ENCODE measurements at regions not wholly inside any gene's neighbourhood (a gene's known extent, or its start where the extent isn't known, plus 50 kb on each side); places are given as distances from the start of the nearest gene placed in this dataset.
A peak's percentile ranks its signal among the peaks of the same experiment; 100 is the strongest.

DNA sequence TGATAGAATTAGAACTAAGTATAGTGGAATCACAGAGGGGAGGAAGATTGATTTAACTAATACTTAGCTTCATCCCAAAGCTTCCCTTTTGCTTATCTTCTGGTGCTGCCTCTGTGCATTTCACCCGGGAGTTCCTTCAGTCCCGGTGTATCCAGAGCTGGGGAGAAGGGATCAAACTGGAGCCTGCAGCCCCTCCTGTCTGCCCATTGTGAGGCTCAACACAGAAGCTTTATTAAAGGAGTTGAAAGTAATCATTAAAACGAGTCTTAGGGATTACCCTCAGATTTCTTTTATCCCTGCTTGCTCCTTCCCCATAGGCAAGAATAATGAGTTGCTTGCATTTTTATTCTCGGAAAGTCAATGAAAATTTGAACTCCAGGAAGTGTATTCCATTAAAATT, 739.7 kb upstream of the DDX18 start:
- no peaks in the 10 kb centered on the region for H3K27me3 ChIP-seq (ENCODE audit: control insufficient read depth in 3 of 3, insufficient read depth in 3 of 3, low read depth in 1 of 3, low read length in 3 of 3)
- H3K9ac ChIP-seq (ENCODE audit: low read depth, low read length, poor library complexity), result no peak overlapping the region
- no peak overlapping the region for H3K4me2 ChIP-seq (ENCODE audit: insufficient read depth, low read length, poor library complexity, severe bottlenecking)
- no peak overlapping the region for H3K18ac ChIP-seq (ENCODE audit: low read length)
- H4K91ac ChIP-seq (ENCODE audit: low read depth, low read length, poor library complexity), result no peak overlapping the region
- WGBS, 2 donors (ENCODE audit: extremely low coverage in 2 of 2, insufficient read length in 2 of 2, insufficient replicate concordance in 1 of 2), result no CpG with 5 or more reads among the region's 4 CpGs
- H2BK15ac ChIP-seq (ENCODE audit: low read length), result no peak overlapping the region
- H3K4me3 ChIP-seq (ENCODE audit: low read length in 2 of 2), result no peak overlapping the region
- no peak for DNase-seq (ENCODE audit: low spot score)
- no peak overlapping the region for H2BK120ac ChIP-seq (ENCODE audit: low read depth, low read length)
- peaks cover 4% of the 10 kb centered on the region in 2 donors for H3K9me3 ChIP-seq (replicated peaks in 1 of 2; ENCODE audit: control insufficient read depth in 2 of 2, insufficient read depth in 1 of 2, low read depth in 1 of 2, low read length in 2 of 2)
- peaks cover 0 to 3% of the 10 kb centered on the region in 2 donors for H3K4me1 ChIP-seq (ENCODE audit: control insufficient read depth in 2 of 2, insufficient read depth in 1 of 2, low read depth in 1 of 2, low read length in 2 of 2)
- H3K36me3 ChIP-seq (replicated peaks in 1 of 2; ENCODE audit: control insufficient read depth in 2 of 2, insufficient read depth in 2 of 2, low read length in 2 of 2), result no peaks in the 10 kb centered on the region
- H2BK5ac ChIP-seq (ENCODE audit: low read length), result no peak overlapping the region
- no peak overlapping the region for H2AFZ ChIP-seq (ENCODE audit: low read length)
- no peak overlapping the region for H3K23ac ChIP-seq (ENCODE audit: low read depth, low read length, poor library complexity)
- no peak overlapping the region for H2BK12ac ChIP-seq (ENCODE audit: low read length)
- no peak overlapping the region for H4K8ac ChIP-seq (ENCODE audit: low read depth, low read length)
- H2AK5ac ChIP-seq (ENCODE audit: low read depth, low read length), result no peak overlapping the region
- no peak overlapping the region for H3K14ac ChIP-seq (ENCODE audit: low read length)
- no peak overlapping the region for H3K27ac ChIP-seq (replicated peaks; ENCODE audit: low read length)
- H3K4ac ChIP-seq (ENCODE audit: low read length), result no peak overlapping the region
- H3K79me1 ChIP-seq (ENCODE audit: low read depth, low read length), result no peaks in the 10 kb centered on the region

DNA sequence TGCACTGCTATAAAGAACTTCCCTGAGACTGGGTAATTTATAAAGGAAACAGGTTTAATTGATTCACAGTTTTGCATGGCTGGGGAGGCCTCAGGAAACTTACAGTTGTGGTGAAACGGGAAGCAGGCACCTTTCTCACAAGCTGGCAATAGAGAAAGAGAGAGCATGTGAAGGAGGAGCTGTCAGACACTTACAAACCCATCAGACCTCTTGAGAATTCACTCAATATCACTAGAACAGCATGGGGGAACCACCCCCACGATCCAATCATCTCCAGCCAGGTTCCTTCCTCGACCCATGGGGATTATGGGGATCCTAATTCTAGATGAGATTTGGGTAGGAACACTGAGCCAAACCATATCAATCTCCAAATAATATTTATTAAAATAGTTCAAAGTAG, 729.2 kb upstream of the DDX18 start:
- Histone ChIP-seq H2BK12ac (ENCODE audit: low read length) (no peak overlapping the region), H3K79me1 (ENCODE audit: low read depth, low read length) (no peaks in the 10 kb centered on the region), H3K4me2 (ENCODE audit: insufficient read depth, low read length, poor library complexity, severe bottlenecking) (no peak overlapping the region), H3K9me3 (replicated peaks in 1 of 2; ENCODE audit: control insufficient read depth in 2 of 2, insufficient read depth in 1 of 2, low read depth in 1 of 2, low read length in 2 of 2) (no peaks in the 10 kb centered on the region), H3K27ac (replicated peaks; ENCODE audit: low read length) (no peak overlapping the region), H3K14ac (ENCODE audit: low read length) (no peak overlapping the region), H3K18ac (ENCODE audit: low read length) (no peak overlapping the region), H3K4me3 (ENCODE audit: low read length in 2 of 2) (no peak overlapping the region), H3K27me3 (ENCODE audit: control insufficient read depth in 3 of 3, insufficient read depth in 3 of 3, low read depth in 1 of 3, low read length in 3 of 3) (no peaks in the 10 kb centered on the region), H4K8ac (ENCODE audit: low read depth, low read length) (no peak overlapping the region), H3K4ac (ENCODE audit: low read length) (no peak overlapping the region), H2BK120ac (ENCODE audit: low read depth, low read length) (no peak overlapping the region), H2AK5ac (ENCODE audit: low read depth, low read length) (no peak overlapping the region), H3K36me3 (replicated peaks in 1 of 2; ENCODE audit: control insufficient read depth in 2 of 2, insufficient read depth in 2 of 2, low read length in 2 of 2) (no peaks in the 10 kb centered on the region), H3K9ac (ENCODE audit: low read depth, low read length, poor library complexity) (no peak overlapping the region), H2BK5ac (ENCODE audit: low read length) (no peak overlapping the region), H2AFZ (ENCODE audit: low read length) (no peak overlapping the region), H3K23ac (ENCODE audit: low read depth, low read length, poor library complexity) (no peak overlapping the region), H4K91ac (ENCODE audit: low read depth, low read length, poor library complexity) (no peak overlapping the region), H2BK15ac (ENCODE audit: low read length) (no peak overlapping the region), H3K4me1 (ENCODE audit: control insufficient read depth in 2 of 2, insufficient read depth in 1 of 2, low read depth in 1 of 2, low read length in 2 of 2) (peaks cover 12 to 22% of the 10 kb centered on the region in 2 donors)
- no CpG with 5 or more reads among the region's 3 CpGs for WGBS, 2 donors (ENCODE audit: extremely low coverage in 2 of 2, insufficient read length in 2 of 2, insufficient replicate concordance in 1 of 2)
- no peak for DNase-seq (ENCODE audit: low spot score)

DNA sequence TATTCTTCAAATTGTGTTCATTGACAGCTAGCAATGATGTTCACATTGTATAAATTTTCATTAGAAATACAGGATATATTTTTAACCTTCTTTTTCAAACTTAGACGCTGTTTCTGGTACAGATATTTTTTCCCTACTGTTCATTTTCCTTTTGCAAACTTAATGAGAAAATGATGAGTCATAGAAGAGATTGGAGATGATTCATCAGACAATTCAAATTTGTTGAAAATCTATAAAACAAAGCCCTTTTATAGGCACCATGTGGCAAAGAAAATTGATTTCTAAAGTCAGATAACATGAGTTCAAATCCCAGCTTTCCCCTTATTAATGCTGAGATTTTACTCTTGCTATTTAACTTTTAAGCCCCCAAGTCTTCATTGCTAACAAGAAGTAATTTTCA, 728.8 kb upstream of the DDX18 start:
- no peak for DNase-seq (ENCODE audit: low spot score)
- Histone ChIP-seq H3K4ac (ENCODE audit: low read length) (no peak overlapping the region), H3K4me3 (ENCODE audit: low read length in 2 of 2) (no peak overlapping the region), H3K27ac (replicated peaks; ENCODE audit: low read length) (no peak overlapping the region), H2BK15ac (ENCODE audit: low read length) (no peak overlapping the region), H4K91ac (ENCODE audit: low read depth, low read length, poor library complexity) (no peak overlapping the region), H2BK120ac (ENCODE audit: low read depth, low read length) (no peak overlapping the region), H3K23ac (ENCODE audit: low read depth, low read length, poor library complexity) (no peak overlapping the region), H2BK12ac (ENCODE audit: low read length) (no peak overlapping the region), H2BK5ac (ENCODE audit: low read length) (no peak overlapping the region), H3K4me2 (ENCODE audit: insufficient read depth, low read length, poor library complexity, severe bottlenecking) (no peak overlapping the region), H3K14ac (ENCODE audit: low read length) (no peak overlapping the region), H3K18ac (ENCODE audit: low read length) (no peak overlapping the region), H4K8ac (ENCODE audit: low read depth, low read length) (no peak overlapping the region), H2AK5ac (ENCODE audit: low read depth, low read length) (no peak overlapping the region), H3K27me3 (ENCODE audit: control insufficient read depth in 3 of 3, insufficient read depth in 3 of 3, low read depth in 1 of 3, low read length in 3 of 3) (no peaks in the 10 kb centered on the region), H3K79me1 (ENCODE audit: low read depth, low read length) (no peaks in the 10 kb centered on the region), H3K9me3 (replicated peaks in 1 of 2; ENCODE audit: control insufficient read depth in 2 of 2, insufficient read depth in 1 of 2, low read depth in 1 of 2, low read length in 2 of 2) (no peaks in the 10 kb centered on the region), H2AFZ (ENCODE audit: low read length) (no peak overlapping the region), H3K4me1 (ENCODE audit: control insufficient read depth in 2 of 2, insufficient read depth in 1 of 2, low read depth in 1 of 2, low read length in 2 of 2) (peaks cover 12 to 22% of the 10 kb centered on the region in 2 donors), H3K9ac (ENCODE audit: low read depth, low read length, poor library complexity) (no peak overlapping the region), H3K36me3 (replicated peaks in 1 of 2; ENCODE audit: control insufficient read depth in 2 of 2, insufficient read depth in 2 of 2, low read length in 2 of 2) (no peaks in the 10 kb centered on the region)
- WGBS, 2 donors (ENCODE audit: extremely low coverage in 2 of 2, insufficient read length in 2 of 2, insufficient replicate concordance in 1 of 2), result no CpG with 5 or more reads among the region's 1 CpG

GRCh38 chr2:117086174-117086942, 728.1 kb upstream of the DDX18 start:
- Histone ChIP-seq H4K91ac (ENCODE audit: low read depth, low read length, poor library complexity) (no peak overlapping the region), H3K18ac (ENCODE audit: low read length) (no peak overlapping the region), H2BK15ac (ENCODE audit: low read length) (no peak overlapping the region), H3K4me3 (ENCODE audit: low read length in 2 of 2) (no peak overlapping the region), H3K27me3 (ENCODE audit: control insufficient read depth in 3 of 3, insufficient read depth in 3 of 3, low read depth in 1 of 3, low read length in 3 of 3) (no peaks in the 10 kb centered on the region), H4K8ac (ENCODE audit: low read depth, low read length) (no peak overlapping the region), H3K4me1 (ENCODE audit: control insufficient read depth in 2 of 2, insufficient read depth in 1 of 2, low read depth in 1 of 2, low read length in 2 of 2) (peaks cover 12 to 22% of the 10 kb centered on the region in 2 donors), H3K9ac (ENCODE audit: low read depth, low read length, poor library complexity) (no peak overlapping the region), H2BK12ac (ENCODE audit: low read length) (no peak overlapping the region), H3K4ac (ENCODE audit: low read length) (no peak overlapping the region), H2BK5ac (ENCODE audit: low read length) (no peak overlapping the region), H2AFZ (ENCODE audit: low read length) (peak overlapping the region; percentile 74), H3K23ac (ENCODE audit: low read depth, low read length, poor library complexity) (no peak overlapping the region), H3K79me1 (ENCODE audit: low read depth, low read length) (no peaks in the 10 kb centered on the region), H3K4me2 (ENCODE audit: insufficient read depth, low read length, poor library complexity, severe bottlenecking) (no peak overlapping the region), H2AK5ac (ENCODE audit: low read depth, low read length) (no peak overlapping the region), H3K14ac (ENCODE audit: low read length) (no peak overlapping the region), H2BK120ac (ENCODE audit: low read depth, low read length) (no peak overlapping the region), H3K27ac (replicated peaks; ENCODE audit: low read length) (no peak overlapping the region), H3K36me3 (replicated peaks in 1 of 2; ENCODE audit: control insufficient read depth in 2 of 2, insufficient read depth in 2 of 2, low read length in 2 of 2) (no peaks in the 10 kb centered on the region), H3K9me3 (replicated peaks in 1 of 2; ENCODE audit: control insufficient read depth in 2 of 2, insufficient read depth in 1 of 2, low read depth in 1 of 2, low read length in 2 of 2) (no peaks in the 10 kb centered on the region)
- WGBS, 2 donors (ENCODE audit: extremely low coverage in 2 of 2, insufficient read length in 2 of 2, insufficient replicate concordance in 1 of 2), result no CpG with 5 or more reads among the region's 3 CpGs
- DNase-seq (ENCODE audit: low spot score), result no peak

Measured in neuronal stem cell (in vitro differentiated cells).